Transverse colon (tissue), 4 donors: ENCODE measurements at regions not wholly inside any gene's neighbourhood (a gene's known extent, or its start where the extent isn't known, plus 50 kb on each side); places are given as distances from the start of the nearest gene placed in this dataset.

Source experiments
- EP300 ChIP-seq: sonication (generic); formaldehyde crosslinking; IDR thresholded peaks from one replicate; pipeline ENCODE4 v1.6.1; 2017; ENCODE audit warnings: antibody characterized with exemption, low read depth
- POLR2A ChIP-seq: fragments of 450-650 bp; IDR thresholded peaks from one replicate; pipeline ENCODE4 v1.6.1; 2016; ENCODE audit warnings: antibody characterized with exemption, mild to moderate bottlenecking, moderate library complexity
- POLR2AphosphoS5 ChIP-seq, 3 donors: sonication (generic); formaldehyde crosslinking; IDR thresholded peaks; one replicate each; pipeline ENCODE4 v1.6.1; 2016; ENCODE audit warnings: antibody characterized with exemption in 3 of 3
- TF ChIP-seq, protein P1 (sequence below), 5 experiments: fragments of 200-600 bp in 3 of 5; fragments of 450-650 bp in 2 of 5; sonication (generic) in 3 of 5; IDR thresholded peaks; 1 replicate in 2 of 5; 2 replicates in 3 of 5; pipeline ENCODE4 v1.5.1; 2016 to 2017; ENCODE audit warnings: antibody characterized with exemption in 5 of 5, inconsistent platforms in 3 of 5, mild to moderate bottlenecking in 2 of 5, moderate library complexity in 1 of 5

DNA sequence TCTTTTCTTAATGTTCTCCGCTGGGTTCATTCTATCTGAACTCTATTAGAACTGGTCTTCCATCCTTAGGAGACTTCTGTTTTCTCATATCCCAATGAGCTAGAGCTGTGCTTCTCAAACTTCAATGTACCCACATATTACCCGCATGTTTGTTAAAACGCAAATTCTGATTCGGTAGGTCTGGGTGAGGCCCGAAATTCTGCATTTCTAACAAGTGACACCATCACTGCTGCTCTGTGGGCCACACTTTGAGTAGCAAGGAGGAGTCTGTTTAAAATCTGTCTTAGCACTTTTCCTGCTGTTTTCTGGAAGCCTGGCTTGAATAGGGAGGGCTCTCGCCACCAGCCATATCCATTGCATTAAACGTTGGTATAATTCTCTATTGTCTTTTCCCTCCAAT, 151.9 kb upstream of the CLINT1 start:
- TF ChIP-seq, protein P1, sequence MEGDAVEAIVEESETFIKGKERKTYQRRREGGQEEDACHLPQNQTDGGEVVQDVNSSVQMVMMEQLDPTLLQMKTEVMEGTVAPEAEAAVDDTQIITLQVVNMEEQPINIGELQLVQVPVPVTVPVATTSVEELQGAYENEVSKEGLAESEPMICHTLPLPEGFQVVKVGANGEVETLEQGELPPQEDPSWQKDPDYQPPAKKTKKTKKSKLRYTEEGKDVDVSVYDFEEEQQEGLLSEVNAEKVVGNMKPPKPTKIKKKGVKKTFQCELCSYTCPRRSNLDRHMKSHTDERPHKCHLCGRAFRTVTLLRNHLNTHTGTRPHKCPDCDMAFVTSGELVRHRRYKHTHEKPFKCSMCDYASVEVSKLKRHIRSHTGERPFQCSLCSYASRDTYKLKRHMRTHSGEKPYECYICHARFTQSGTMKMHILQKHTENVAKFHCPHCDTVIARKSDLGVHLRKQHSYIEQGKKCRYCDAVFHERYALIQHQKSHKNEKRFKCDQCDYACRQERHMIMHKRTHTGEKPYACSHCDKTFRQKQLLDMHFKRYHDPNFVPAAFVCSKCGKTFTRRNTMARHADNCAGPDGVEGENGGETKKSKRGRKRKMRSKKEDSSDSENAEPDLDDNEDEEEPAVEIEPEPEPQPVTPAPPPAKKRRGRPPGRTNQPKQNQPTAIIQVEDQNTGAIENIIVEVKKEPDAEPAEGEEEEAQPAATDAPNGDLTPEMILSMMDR (IDR thresholded peaks at IDR 0.05) = no peak
- no peak for TF ChIP-seq EP300
- no peak for TF ChIP-seq POLR2A
- TF ChIP-seq POLR2AphosphoS5 (IDR thresholded peaks at IDR 0.05) = no peak
